BJ (cell line): ENCODE measurements at regions not wholly inside any gene's neighbourhood (a gene's known extent, or its start where the extent isn't known, plus 50 kb on each side); places are given as distances from the start of the nearest gene placed in this dataset.

Experiments used
- CTCF ChIA-PET: fragments of 350-600 bp; formaldehyde crosslinking; extraction: SDS; loops from one replicate; lab custom pipeline; 2021; ENCODE audit warnings: antibody characterized with exemption, inconsistent platforms; lab: Yijun Ruan, JAX
- POLR2A ChIA-PET: fragments of 300-600 bp; sonication (Branson Sonifier 250); formaldehyde crosslinking; extraction: SDS; loops from one replicate; lab custom pipeline; 2021; ENCODE audit warnings: antibody characterized with exemption; lab: Charles Lee
- DNase-seq: peaks from one replicate; pipeline ENCODE4 v3.0.0-alpha.2; 2011; ENCODE audit warnings: low read depth
- H3K27me3 ChIP-seq: 2 replicates; pipeline ENCODE4 v1.6.0; 2011; ENCODE audit warnings: low read length; ENCODE audit not compliant: control insufficient read depth, insufficient read depth
- H3K36me3 ChIP-seq: 2 replicates; pipeline ENCODE4 v1.5.1; 2011; ENCODE audit warnings: low read length; ENCODE audit not compliant: control insufficient read depth, insufficient read depth
- H3K4me3 ChIP-seq: 2 replicates; pipeline ENCODE4 v1.5.1; 2011; ENCODE audit warnings: low read depth, mild to moderate bottlenecking, control low read depth, low read length
- TF ChIP-seq, protein P1 (sequence below): IDR thresholded peaks from 2 replicates; pipeline ENCODE4 v1.5.1; 2011; ENCODE audit warnings: low read depth, mild to moderate bottlenecking, control low read depth, inconsistent platforms, low read length, moderate library complexity; ENCODE audit not compliant: insufficient read depth

DNA sequence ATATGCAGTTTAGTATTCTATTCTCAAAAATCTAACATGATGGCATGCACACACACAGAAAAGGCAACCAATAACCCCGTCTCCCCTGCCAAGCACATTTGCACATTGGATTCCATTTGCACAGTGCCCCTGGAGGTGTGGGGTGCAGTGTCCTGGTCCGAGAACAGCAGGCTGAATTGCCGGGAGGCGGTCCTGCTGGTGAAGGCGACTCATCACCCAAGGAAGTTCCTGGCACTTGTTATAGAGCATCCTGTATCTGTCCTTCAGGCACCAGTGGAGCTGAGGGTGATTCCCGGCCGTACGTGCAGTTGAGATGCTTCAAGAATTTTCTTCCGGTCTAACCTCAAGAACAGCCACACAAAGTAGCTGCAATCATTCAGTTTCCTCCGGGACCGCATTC lies 73.0 kb upstream of the RAB12 start:
- TF ChIP-seq, protein P1, sequence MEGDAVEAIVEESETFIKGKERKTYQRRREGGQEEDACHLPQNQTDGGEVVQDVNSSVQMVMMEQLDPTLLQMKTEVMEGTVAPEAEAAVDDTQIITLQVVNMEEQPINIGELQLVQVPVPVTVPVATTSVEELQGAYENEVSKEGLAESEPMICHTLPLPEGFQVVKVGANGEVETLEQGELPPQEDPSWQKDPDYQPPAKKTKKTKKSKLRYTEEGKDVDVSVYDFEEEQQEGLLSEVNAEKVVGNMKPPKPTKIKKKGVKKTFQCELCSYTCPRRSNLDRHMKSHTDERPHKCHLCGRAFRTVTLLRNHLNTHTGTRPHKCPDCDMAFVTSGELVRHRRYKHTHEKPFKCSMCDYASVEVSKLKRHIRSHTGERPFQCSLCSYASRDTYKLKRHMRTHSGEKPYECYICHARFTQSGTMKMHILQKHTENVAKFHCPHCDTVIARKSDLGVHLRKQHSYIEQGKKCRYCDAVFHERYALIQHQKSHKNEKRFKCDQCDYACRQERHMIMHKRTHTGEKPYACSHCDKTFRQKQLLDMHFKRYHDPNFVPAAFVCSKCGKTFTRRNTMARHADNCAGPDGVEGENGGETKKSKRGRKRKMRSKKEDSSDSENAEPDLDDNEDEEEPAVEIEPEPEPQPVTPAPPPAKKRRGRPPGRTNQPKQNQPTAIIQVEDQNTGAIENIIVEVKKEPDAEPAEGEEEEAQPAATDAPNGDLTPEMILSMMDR, result no peak
- no peak for DNase-seq
- ChIA-PET POLR2A (no interaction called here), CTCF (interaction anchor here (1.2 kb wide), 1 partner anchor 17 kb away, joined by 3 read pairs; no protein-coding TSS in a partner anchor)
- Histone ChIP-seq H3K36me3 (no peaks in the 10 kb centered on the region), H3K4me3 (no peak overlapping the region), H3K27me3 (no peaks in the 10 kb centered on the region)

DNA sequence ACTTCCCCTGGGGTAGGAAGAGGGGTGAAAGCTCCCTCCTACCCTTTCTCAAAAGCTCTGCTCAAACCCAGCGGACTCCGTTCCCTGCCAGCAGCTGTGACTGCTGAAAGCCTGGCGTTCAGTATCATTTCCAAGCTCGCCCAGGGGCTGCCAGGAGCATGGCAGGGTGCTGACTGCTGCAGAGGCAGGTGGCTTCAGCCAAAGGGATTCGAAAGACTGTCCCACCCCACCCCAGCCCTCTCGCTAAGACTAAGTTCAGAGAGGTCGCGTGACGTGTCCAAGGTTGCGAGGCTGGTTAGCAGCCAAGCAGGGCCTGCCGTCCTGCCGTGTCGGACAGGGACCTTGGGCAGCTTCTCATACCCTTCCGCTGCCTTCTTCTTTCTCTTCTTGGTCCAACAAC lies 72.3 kb upstream of the RAB12 start:
- ChIA-PET CTCF (no interaction called here), POLR2A (no interaction called here)
- Histone ChIP-seq H3K36me3 (no peaks in the 10 kb centered on the region), H3K4me3 (no peak overlapping the region), H3K27me3 (no peaks in the 10 kb centered on the region)
- TF ChIP-seq, protein P1, result no peak
- no peak for DNase-seq

DNA sequence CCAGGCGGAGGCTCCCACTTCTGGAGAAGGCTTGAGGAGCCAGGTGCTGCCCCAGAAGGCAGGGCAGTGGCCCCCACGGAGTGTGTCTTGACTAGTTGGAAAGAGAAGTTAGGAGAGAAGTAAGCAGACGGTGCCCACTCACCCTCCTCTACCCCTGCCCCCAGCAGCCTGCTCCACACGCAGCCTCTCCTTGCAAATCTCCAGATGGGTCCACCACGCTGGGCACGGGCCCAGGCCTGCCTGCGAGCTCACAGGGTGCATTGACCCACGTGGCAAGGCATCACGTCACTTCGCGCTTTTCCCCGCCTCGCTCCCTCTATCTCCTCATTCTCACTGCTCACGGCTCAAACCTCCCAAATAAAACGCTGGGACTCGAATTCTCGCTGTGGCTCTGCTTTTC lies 71.8 kb upstream of the RAB12 start:
- DNase-seq, result no peak
- H3K4me3 ChIP-seq, result no peak overlapping the region
- ChIA-PET CTCF (no interaction called here), POLR2A (no interaction called here)
- H3K27me3 ChIP-seq, result no peaks in the 10 kb centered on the region
- TF ChIP-seq, protein P1, result no peak
- no peaks in the 10 kb centered on the region for H3K36me3 ChIP-seq

DNA sequence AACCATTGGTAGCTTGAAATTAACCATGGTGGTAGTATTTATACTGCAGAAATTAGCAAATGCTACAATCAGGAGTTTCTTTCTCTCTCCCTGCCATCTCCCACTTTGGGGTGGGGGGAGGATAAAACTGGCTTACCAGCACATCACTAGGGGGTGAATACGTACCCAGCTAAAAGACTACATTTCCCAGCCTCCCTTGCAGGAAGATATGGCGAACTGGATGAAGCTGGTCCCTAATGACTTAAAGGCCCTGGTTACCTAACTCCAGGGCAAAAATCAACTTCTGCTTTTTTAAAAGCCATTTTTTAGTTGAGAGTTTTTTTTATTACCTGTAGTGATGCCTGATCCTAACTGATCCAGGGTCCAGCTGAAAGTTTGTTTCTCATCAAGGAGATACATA lies 70.3 kb upstream of the RAB12 start:
- TF ChIP-seq, protein P1, result no peak
- no peaks in the 10 kb centered on the region for H3K36me3 ChIP-seq
- DNase-seq, result no peak
- H3K27me3 ChIP-seq, result no peaks in the 10 kb centered on the region
- no peak overlapping the region for H3K4me3 ChIP-seq
- ChIA-PET POLR2A (no interaction called here), CTCF (interaction anchor here (0.9 kb wide), 1 partner anchor 60 kb away, joined by 3 read pairs; no protein-coding TSS in a partner anchor)

DNA sequence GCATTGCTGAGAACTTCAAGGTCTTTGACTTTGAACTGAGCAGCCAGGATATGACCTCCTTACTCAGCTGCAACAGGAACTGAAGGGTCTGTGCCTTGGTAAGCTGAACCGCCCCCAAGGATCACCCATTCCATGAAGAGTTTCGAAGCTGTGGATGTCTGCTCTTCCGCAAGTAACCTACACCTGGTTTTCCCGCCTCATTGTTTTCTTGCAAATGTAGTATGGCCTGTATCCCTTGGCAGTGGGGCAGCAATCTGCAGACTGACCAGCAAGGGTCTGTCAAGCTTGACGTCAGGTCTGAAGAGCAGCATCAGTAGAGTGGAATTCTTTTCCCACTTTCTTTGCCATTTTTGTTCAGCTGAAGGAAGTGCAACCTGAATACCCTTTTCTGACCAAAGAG lies 62.6 kb upstream of the RAB12 start:
- CTCF ChIA-PET, result no interaction called here

More for the DNA sequence above, 62.6 kb upstream of the RAB12 start:
- Histone ChIP-seq H3K27me3 (peaks cover 5% of the 10 kb centered on the region), H3K36me3 (no peaks in the 10 kb centered on the region), H3K4me3 (no peak overlapping the region)
- TF ChIP-seq, protein P1, result no peak
- POLR2A ChIA-PET, result no interaction called here
- no peak for DNase-seq
